SK-N-SH (cell line): ENCODE measurements at regions not wholly inside any gene's neighbourhood (a gene's known extent, or its start where the extent isn't known, plus 50 kb on each side); places are given as distances from the start of the nearest gene placed in this dataset.
A peak's percentile ranks its signal among the peaks of the same experiment; 100 is the strongest.

Experiments used
- CTCF ChIA-PET: fragments of 300-600, 350-600 bp; formaldehyde crosslinking; extraction: SDS; loops from one replicate; lab custom pipeline; 2021; lab: Yijun Ruan, JAX
- POLR2A ChIA-PET: fragments of 350-600 bp; sonication (Branson Sonifier 250); formaldehyde crosslinking; extraction: SDS; loops from one replicate; lab custom pipeline; 2020; ENCODE audit warnings: antibody characterized with exemption, inconsistent platforms; lab: Yijun Ruan, JAX
- DNase-seq: peaks from one replicate; pipeline ENCODE4 v3.0.0; 2012
- H2AFZ ChIP-seq: fragments of 200-600 bp; sonication (generic); 2 replicates; pipeline ENCODE4 v1.8.1; 2016; ENCODE audit warnings: antibody characterized with exemption, mild to moderate bottlenecking, low read depth
- H3F3A ChIP-seq: fragments of 200-600 bp; sonication (generic); replicated peaks from 2 replicates; pipeline ENCODE3; 2016; ENCODE audit warnings: antibody characterized with exemption, mild to moderate bottlenecking; ENCODE audit not compliant: insufficient read depth
- H3K27ac ChIP-seq, 2 experiments: fragments of 200-500 bp in 1 of 2; fragments of 200-600 bp in 1 of 2; sonication (Bioruptor generic) in 1 of 2; sonication (generic), shearing (Covaris generic) in 1 of 2; 2 replicates each; pipeline versions ENCODE4 v1.5.1 to v1.6.1; 2014 to 2016; ENCODE audit warnings: low read depth in 2 of 2, inconsistent platforms in 1 of 2, low read length in 1 of 2, mild to moderate bottlenecking in 1 of 2, mixed read lengths in 1 of 2
- H3K27me3 ChIP-seq: fragments of 200-600 bp; sonication (generic), shearing (Covaris generic); 2 replicates; pipeline ENCODE4 v1.6.1; 2016; ENCODE audit warnings: mixed run types; ENCODE audit not compliant: insufficient read depth
- H3K36me3 ChIP-seq, 2 experiments: fragments of 200-500 bp in 1 of 2; fragments of 200-600 bp in 1 of 2; sonication (Bioruptor generic) in 1 of 2; sonication (generic) in 1 of 2; replicated peaks in 1 of 2; 2 replicates each; pipeline versions ENCODE3 to v1.5.1; 2014 to 2016; ENCODE audit warnings: low read length in 1 of 2, mild to moderate bottlenecking in 1 of 2; ENCODE audit not compliant: insufficient read depth in 2 of 2, control insufficient read depth in 1 of 2
- H3K4me1 ChIP-seq, 2 experiments: fragments of 200-500 bp in 1 of 2; fragments of 200-600 bp in 1 of 2; sonication (Bioruptor generic) in 1 of 2; sonication (generic), shearing (Covaris generic) in 1 of 2; 2 replicates each; pipeline versions ENCODE4 v1.5.1 to v1.6.1; 2014 to 2016; ENCODE audit warnings: low read depth in 1 of 2, low read length in 1 of 2, mixed run types in 1 of 2; ENCODE audit not compliant: insufficient read depth in 2 of 2, control insufficient read depth in 1 of 2
- H3K4me2 ChIP-seq: fragments of 200-600 bp; sonication (generic), shearing (Covaris generic); 2 replicates; pipeline ENCODE4 v1.6.1; 2017; ENCODE audit warnings: mixed run types
- H3K4me3 ChIP-seq, 2 experiments: fragments of 200-500 bp in 1 of 2; fragments of 200-600 bp in 1 of 2; sonication (Bioruptor generic) in 1 of 2; sonication (generic), shearing (Covaris generic) in 1 of 2; 2 replicates each; pipeline versions ENCODE4 v1.5.1 to v1.8.1; 2014 to 2016; ENCODE audit warnings: low read depth in 2 of 2, inconsistent platforms in 1 of 2, low read length in 1 of 2, mild to moderate bottlenecking in 1 of 2, mixed read lengths in 1 of 2, moderate library complexity in 1 of 2
- H3K79me2 ChIP-seq: fragments of 200-600 bp; sonication (generic); 2 replicates; pipeline ENCODE4 v1.8.1; 2017; ENCODE audit warnings: mild to moderate bottlenecking; ENCODE audit not compliant: insufficient read depth
- H3K9ac ChIP-seq: fragments of 200-600 bp; sonication (generic); 2 replicates; pipeline ENCODE4 v1.6.1; 2017; ENCODE audit warnings: mixed run types
- H3K9me2 ChIP-seq: fragments of 200-600 bp; sonication (generic); 2 replicates; pipeline ENCODE4 v1.6.1; 2017; ENCODE audit warnings: mixed run types
- H3K9me3 ChIP-seq: fragments of 200-600 bp; sonication (generic); 2 replicates; pipeline ENCODE4 v1.6.1; 2017; ENCODE audit warnings: mixed run types, mild to moderate bottlenecking, moderate library complexity
- H4K20me1 ChIP-seq: fragments of 200-600 bp; sonication (generic); 2 replicates; pipeline ENCODE4 v1.6.1; 2017; ENCODE audit warnings: mild to moderate bottlenecking, mixed run types; ENCODE audit not compliant: insufficient read depth
- EP300 ChIP-seq, 2 experiments: IDR thresholded peaks; 2 replicates each; pipeline versions ENCODE4 v1.4.0 to v1.6.1; 2012; ENCODE audit warnings: borderline replicate concordance in 1 of 2, low read depth in 1 of 2, low read length in 1 of 2
- GATA2 ChIP-seq: sonication (generic); formaldehyde crosslinking; IDR thresholded peaks from 2 replicates; pipeline ENCODE4 v1.5.0; 2020; ENCODE audit warnings: mild to moderate bottlenecking, missing genetic modification reagents
- MEF2A ChIP-seq: IDR thresholded peaks from 2 replicates; pipeline ENCODE4 v1.4.0; 2012; ENCODE audit warnings: low read depth, borderline replicate concordance
- MXI1 ChIP-seq: IDR thresholded peaks from 2 replicates; pipeline ENCODE4 v1.6.1; 2012; ENCODE audit warnings: mild to moderate bottlenecking, low read depth, low read length, improper control_type of control experiment
- NRF1 ChIP-seq: IDR thresholded peaks from 2 replicates; pipeline ENCODE4 v1.6.1; 2012; ENCODE audit warnings: low read depth, mild to moderate bottlenecking, low read length
- POLR2AphosphoS5 ChIP-seq: IDR thresholded peaks from 2 replicates; pipeline ENCODE4 v1.6.1; 2012; ENCODE audit warnings: low read depth, low read length
- RFX5 ChIP-seq: IDR thresholded peaks from 2 replicates; pipeline ENCODE4 v1.6.1; 2012; ENCODE audit warnings: mild to moderate bottlenecking, improper control_type of control experiment, low read length
- SIN3A ChIP-seq: IDR thresholded peaks from 2 replicates; pipeline ENCODE4 v1.6.1; 2012; ENCODE audit warnings: low read depth, mild to moderate bottlenecking, low read length, moderate library complexity, borderline replicate concordance
- TCF12 ChIP-seq: IDR thresholded peaks from 2 replicates; pipeline ENCODE4 v1.4.0; 2012
- TEAD4 ChIP-seq: IDR thresholded peaks from 2 replicates; pipeline ENCODE4 v1.4.0; 2012; ENCODE audit warnings: mild to moderate bottlenecking, borderline replicate concordance; ENCODE audit not compliant: insufficient read depth
- WGBS: methylation state at CpG from one replicate; pipeline ENCODE4 v1.1.6; 2017; ENCODE audit warnings: low lambda C conversion rate; 5-methylcytosine and 5-hydroxymethylcytosine counted together
- TF ChIP-seq, protein P1 (sequence below): IDR thresholded peaks from 2 replicates; pipeline ENCODE4 v1.6.1; 2012; ENCODE audit warnings: mild to moderate bottlenecking, low read depth, low read length, moderate library complexity
- TF ChIP-seq, protein P2 (sequence below): IDR thresholded peaks from 2 replicates; pipeline ENCODE4 v1.4.0; 2012; ENCODE audit warnings: low read depth
- TF ChIP-seq, protein P3 (sequence below): fragments of 150-350 bp; IDR thresholded peaks from 2 replicates; pipeline ENCODE4 v1.6.1; 2017; ENCODE audit warnings: antibody characterized with exemption, low read length, low read depth, borderline replicate concordance
- TF ChIP-seq, protein P4 (sequence below): fragments of 150-350 bp; IDR thresholded peaks from 2 replicates; pipeline ENCODE4 v1.6.1; 2016; ENCODE audit warnings: mild to moderate bottlenecking, low read depth, low read length

DNA sequence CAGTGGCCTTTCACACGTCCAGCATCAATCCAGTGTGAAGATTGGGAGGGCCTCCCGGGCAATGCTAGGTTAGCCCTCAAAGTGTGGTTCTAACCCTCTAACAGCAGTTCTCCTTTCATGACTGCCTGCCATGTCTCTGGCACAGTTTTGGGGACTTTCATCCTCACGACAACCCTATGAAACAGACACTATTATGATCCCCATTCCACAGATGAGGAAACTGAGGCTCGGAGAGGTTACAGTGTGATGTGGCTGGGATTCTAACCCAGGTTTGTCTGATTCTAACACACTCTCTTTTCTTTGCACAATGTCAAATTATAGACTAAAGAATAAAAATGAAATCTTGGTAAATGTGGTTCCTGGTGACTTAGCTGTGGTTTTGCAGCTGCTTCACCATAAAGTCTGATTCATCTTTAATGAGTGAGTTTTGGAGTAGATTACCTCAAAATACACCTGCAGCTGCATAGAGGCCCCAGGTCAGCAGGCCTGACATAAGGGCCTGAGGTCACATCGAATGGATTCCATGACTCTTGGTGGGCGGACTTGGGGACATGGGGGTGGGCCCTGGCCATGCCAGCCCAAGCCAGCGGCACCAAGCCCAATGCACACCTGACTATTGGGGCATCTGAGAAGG is 214.4 kb downstream of the GLI2 start:
- 86% methylated on average over 6 of the region's 7 CpGs for WGBS
- H3K36me3 ChIP-seq: peaks cover 0 to 2% of the 10 kb centered on the region in 2 experiments
- H3K4me1 ChIP-seq: peaks cover 4 to 47% of the 10 kb centered on the region in 2 experiments; a peak in 1 of 4 replicates
- H3K27me3 ChIP-seq: no peaks in the 10 kb centered on the region
- CTCF ChIA-PET: interaction anchor here (1.0 to 2.5 kb wide), 6 partner anchors 9 to 254 kb away, joined by 3 to 8 read pairs (median 3); no protein-coding TSS in a partner anchor
- no peaks in the 10 kb centered on the region; the same call in 1 of the 2 replicates for H4K20me1 ChIP-seq
- H3F3A ChIP-seq: peaks cover 4% of the 10 kb centered on the region
- no peaks in the 10 kb centered on the region for H3K9me2 ChIP-seq
- peaks cover 16% of the 10 kb centered on the region; the same call in 1 of the 2 replicates for H3K79me2 ChIP-seq
- no peak overlapping the region for H3K4me2 ChIP-seq
- no peak overlapping the region for H2AFZ ChIP-seq
- DNase-seq: no peak
- no peak overlapping the region for H3K4me3 ChIP-seq
- no peak overlapping the region for H3K27ac ChIP-seq
- TF ChIP-seq POLR2AphosphoS5 (no peak), SIN3A (no peak)
- POLR2A ChIA-PET: no interaction called here
- H3K9me3 ChIP-seq: no peaks in the 10 kb centered on the region
- no peak overlapping the region for H3K9ac ChIP-seq

DNA sequence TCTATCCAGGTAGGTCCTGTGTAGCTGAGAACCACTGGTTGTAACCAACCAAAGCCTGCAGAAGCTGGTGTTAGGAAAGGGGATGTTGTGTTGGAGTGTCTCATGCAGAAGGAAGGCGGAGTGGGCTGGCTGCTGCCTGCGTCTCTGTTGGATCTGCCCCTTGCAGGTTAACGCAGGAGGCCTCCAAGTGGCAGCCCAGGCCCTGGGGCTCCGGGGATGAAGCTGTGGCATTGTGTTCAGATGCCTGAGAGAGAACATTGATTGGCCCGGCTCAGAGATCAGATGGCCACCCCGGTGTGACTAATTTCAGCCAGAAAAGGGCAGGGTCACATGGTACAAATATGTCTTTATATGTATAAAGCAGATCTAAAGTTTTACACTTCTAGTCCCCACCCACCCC is 216.0 kb downstream of the GLI2 start:
- H4K20me1 ChIP-seq: no peaks in the 10 kb centered on the region; the same call in 1 of the 2 replicates

DNA sequence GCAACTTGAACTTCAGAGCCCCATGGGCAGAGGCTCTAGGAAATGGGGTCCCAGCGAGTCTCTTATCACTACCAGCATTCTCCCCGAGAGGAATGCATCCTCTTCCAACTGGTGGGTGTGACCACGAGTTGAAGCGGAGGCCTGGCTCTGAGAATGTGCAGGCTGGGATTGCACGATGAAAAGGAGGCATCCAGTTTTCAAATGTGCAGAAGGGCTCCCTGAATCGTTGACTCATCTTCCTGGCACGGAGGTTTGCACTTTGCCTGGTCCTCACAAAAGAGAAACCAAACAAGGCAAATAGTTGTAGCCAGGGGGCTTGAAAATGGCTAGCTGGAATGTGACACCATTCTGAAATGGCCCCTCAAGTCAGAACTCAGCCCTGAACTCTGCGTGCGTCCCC is 216.7 kb downstream of the GLI2 start:
- H4K20me1 ChIP-seq: no peaks in the 10 kb centered on the region; the same call in 1 of the 2 replicates
- no peaks in the 10 kb centered on the region for H3K27me3 ChIP-seq
- no peak overlapping the region for H3K4me3 ChIP-seq
- WGBS: 66% methylated on average over 7 of the region's 9 CpGs
- peaks cover 9% of the 10 kb centered on the region; the same call in 1 of the 2 replicates for H3K79me2 ChIP-seq
- peaks cover 4 to 41% of the 10 kb centered on the region in 2 experiments; a peak in 1 of 4 replicates for H3K4me1 ChIP-seq
- H3K27ac ChIP-seq: peak overlapping the region in 1 of 2 experiments; percentile 27; a peak in 1 of 4 replicates
- peaks cover 4% of the 10 kb centered on the region for H3F3A ChIP-seq
- ChIA-PET POLR2A (no interaction called here), CTCF (interaction anchor here (0.6 to 1.4 kb wide), 4 partner anchors 108 to 257 kb away, joined by 3 read pairs; partner anchors contain the start of gene GLI2)
- H3K9me3 ChIP-seq: no peaks in the 10 kb centered on the region
- no peak for DNase-seq
- no peak overlapping the region for H3K9ac ChIP-seq
- peaks cover 0 to 2% of the 10 kb centered on the region in 2 experiments for H3K36me3 ChIP-seq
- no peak overlapping the region for H2AFZ ChIP-seq
- no peak overlapping the region for H3K4me2 ChIP-seq
- no peaks in the 10 kb centered on the region for H3K9me2 ChIP-seq
- TF ChIP-seq, protein P1, sequence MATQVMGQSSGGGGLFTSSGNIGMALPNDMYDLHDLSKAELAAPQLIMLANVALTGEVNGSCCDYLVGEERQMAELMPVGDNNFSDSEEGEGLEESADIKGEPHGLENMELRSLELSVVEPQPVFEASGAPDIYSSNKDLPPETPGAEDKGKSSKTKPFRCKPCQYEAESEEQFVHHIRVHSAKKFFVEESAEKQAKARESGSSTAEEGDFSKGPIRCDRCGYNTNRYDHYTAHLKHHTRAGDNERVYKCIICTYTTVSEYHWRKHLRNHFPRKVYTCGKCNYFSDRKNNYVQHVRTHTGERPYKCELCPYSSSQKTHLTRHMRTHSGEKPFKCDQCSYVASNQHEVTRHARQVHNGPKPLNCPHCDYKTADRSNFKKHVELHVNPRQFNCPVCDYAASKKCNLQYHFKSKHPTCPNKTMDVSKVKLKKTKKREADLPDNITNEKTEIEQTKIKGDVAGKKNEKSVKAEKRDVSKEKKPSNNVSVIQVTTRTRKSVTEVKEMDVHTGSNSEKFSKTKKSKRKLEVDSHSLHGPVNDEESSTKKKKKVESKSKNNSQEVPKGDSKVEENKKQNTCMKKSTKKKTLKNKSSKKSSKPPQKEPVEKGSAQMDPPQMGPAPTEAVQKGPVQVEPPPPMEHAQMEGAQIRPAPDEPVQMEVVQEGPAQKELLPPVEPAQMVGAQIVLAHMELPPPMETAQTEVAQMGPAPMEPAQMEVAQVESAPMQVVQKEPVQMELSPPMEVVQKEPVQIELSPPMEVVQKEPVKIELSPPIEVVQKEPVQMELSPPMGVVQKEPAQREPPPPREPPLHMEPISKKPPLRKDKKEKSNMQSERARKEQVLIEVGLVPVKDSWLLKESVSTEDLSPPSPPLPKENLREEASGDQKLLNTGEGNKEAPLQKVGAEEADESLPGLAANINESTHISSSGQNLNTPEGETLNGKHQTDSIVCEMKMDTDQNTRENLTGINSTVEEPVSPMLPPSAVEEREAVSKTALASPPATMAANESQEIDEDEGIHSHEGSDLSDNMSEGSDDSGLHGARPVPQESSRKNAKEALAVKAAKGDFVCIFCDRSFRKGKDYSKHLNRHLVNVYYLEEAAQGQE: no peak
- no peak for TF ChIP-seq SIN3A
- no peak for TF ChIP-seq TEAD4
- no peak for TF ChIP-seq GATA2
- TF ChIP-seq, protein P2, sequence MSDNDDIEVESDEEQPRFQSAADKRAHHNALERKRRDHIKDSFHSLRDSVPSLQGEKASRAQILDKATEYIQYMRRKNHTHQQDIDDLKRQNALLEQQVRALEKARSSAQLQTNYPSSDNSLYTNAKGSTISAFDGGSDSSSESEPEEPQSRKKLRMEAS: no peak
- TF ChIP-seq, protein P3, sequence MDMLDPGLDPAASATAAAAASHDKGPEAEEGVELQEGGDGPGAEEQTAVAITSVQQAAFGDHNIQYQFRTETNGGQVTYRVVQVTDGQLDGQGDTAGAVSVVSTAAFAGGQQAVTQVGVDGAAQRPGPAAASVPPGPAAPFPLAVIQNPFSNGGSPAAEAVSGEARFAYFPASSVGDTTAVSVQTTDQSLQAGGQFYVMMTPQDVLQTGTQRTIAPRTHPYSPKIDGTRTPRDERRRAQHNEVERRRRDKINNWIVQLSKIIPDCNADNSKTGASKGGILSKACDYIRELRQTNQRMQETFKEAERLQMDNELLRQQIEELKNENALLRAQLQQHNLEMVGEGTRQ: no peak
- no peak for TF ChIP-seq TCF12
- TF ChIP-seq EP300 (IDR thresholded peaks at IDR 0.05; ENCODE audit: borderline replicate concordance in 1 of 2, low read depth in 1 of 2, low read length in 1 of 2): no peak
- no peak for TF ChIP-seq MEF2A
- no peak for TF ChIP-seq NRF1

More for the DNA sequence above, 216.0 kb downstream of the GLI2 start:
- H2AFZ ChIP-seq: no peak overlapping the region
- ChIA-PET POLR2A (no interaction called here), CTCF (interaction anchor here (0.6 to 1.4 kb wide), 3 partner anchors 107 to 216 kb away, joined by 3 read pairs; partner anchors contain the start of gene GLI2)
- no peak overlapping the region for H3K4me3 ChIP-seq
- H3K27ac ChIP-seq: no peak overlapping the region
- H3K36me3 ChIP-seq: peaks cover 0 to 2% of the 10 kb centered on the region in 2 experiments
- no peak for TF ChIP-seq RFX5
- TF ChIP-seq MXI1: no peak
- TF ChIP-seq TCF12: no peak
- no peak for TF ChIP-seq SIN3A
- TF ChIP-seq, protein P4, sequence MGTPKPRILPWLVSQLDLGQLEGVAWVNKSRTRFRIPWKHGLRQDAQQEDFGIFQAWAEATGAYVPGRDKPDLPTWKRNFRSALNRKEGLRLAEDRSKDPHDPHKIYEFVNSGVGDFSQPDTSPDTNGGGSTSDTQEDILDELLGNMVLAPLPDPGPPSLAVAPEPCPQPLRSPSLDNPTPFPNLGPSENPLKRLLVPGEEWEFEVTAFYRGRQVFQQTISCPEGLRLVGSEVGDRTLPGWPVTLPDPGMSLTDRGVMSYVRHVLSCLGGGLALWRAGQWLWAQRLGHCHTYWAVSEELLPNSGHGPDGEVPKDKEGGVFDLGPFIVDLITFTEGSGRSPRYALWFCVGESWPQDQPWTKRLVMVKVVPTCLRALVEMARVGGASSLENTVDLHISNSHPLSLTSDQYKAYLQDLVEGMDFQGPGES: no peak
- H3F3A ChIP-seq: peaks cover 4% of the 10 kb centered on the region
- no peak for DNase-seq
- H3K9me3 ChIP-seq: no peaks in the 10 kb centered on the region
- no peaks in the 10 kb centered on the region for H3K9me2 ChIP-seq
- peaks cover 4 to 44% of the 10 kb centered on the region in 2 experiments; a peak in 1 of 4 replicates for H3K4me1 ChIP-seq
- WGBS: 76% methylated on average over 6 of the region's 6 CpGs
- no peak overlapping the region for H3K4me2 ChIP-seq
- H3K9ac ChIP-seq: no peak overlapping the region
- no peaks in the 10 kb centered on the region for H3K27me3 ChIP-seq
- peaks cover 15% of the 10 kb centered on the region; the same call in 1 of the 2 replicates for H3K79me2 ChIP-seq
